ENCODE measurements at regions not wholly inside any gene's neighbourhood (a gene's known extent, or its start where the extent isn't known, plus 50 kb on each side); places are given as distances from the start of the nearest gene placed in this dataset.

- ATAC-seq (no peak), DNase-seq (no peak)
- H3K4me3 ChIP-seq = no peak overlapping the region
- H3K4me1 ChIP-seq = no peaks in the 10 kb centered on the region
- H3K27ac ChIP-seq = no peak overlapping the region
- H3K27me3 ChIP-seq = no peaks in the 10 kb centered on the region
- TF ChIP-seq POLR2A (IDR thresholded peaks at IDR 0.05) (no peak), CTCF (IDR thresholded peaks at IDR 0.05) (no peak)
- H3K9me3 ChIP-seq = no peaks in the 10 kb centered on the region
- 39% methylated on average over 3 of the region's 3 CpGs for WGBS (ENCODE audit: insufficient coverage, low coverage, low lambda C conversion rate, missing lambda C conversion rate)
- no peaks in the 10 kb centered on the region for H3K36me3 ChIP-seq
- intact Hi-C loops (cut with DNase I) = no loop called here
Observed at GRCh38 chr10:128258421-128258976, 132.3 kb upstream of the MKI67 start.

- WGBS (ENCODE audit: insufficient coverage, low coverage, low lambda C conversion rate, missing lambda C conversion rate) = 20% methylated on average over 12 of the region's 13 CpGs
- Histone ChIP-seq H3K27ac (no peak overlapping the region), H3K9me3 (no peaks in the 10 kb centered on the region), H3K4me1 (no peaks in the 10 kb centered on the region), H3K27me3 (peaks cover 0 to 4% of the 10 kb centered on the region in 2 donors), H3K4me3 (no peak overlapping the region), H3K36me3 (no peaks in the 10 kb centered on the region)
- ATAC-seq (peak; percentile 76 to 84 (median 78)), DNase-seq (peak in 2 of 3 donors; percentile 64 to 68)
- no peak for TF ChIP-seq POLR2A (IDR thresholded peaks at IDR 0.05)
- TF ChIP-seq CTCF (IDR thresholded peaks at IDR 0.05) = peak; percentile 39 to 77 (median 70)
- intact Hi-C loops (cut with DNase I) = loop anchor here in 1 of 2 donors (10.0 kb wide), 1 partner anchor 261 kb away; no protein-coding TSS in a partner anchor
Observed at GRCh38 chr10:128263891-128264688, 137.9 kb upstream of the MKI67 start.

- no peaks in the 10 kb centered on the region for H3K4me1 ChIP-seq
- no peak overlapping the region for H3K27ac ChIP-seq
- H3K36me3 ChIP-seq = no peaks in the 10 kb centered on the region
- intact Hi-C loops (cut with DNase I) = loop anchor here in 1 of 2 donors (10.0 kb wide), 1 partner anchor 259 kb away; no protein-coding TSS in a partner anchor
- H3K27me3 ChIP-seq = peaks cover 0 to 4% of the 10 kb centered on the region in 2 donors
- no peak for DNase-seq
- 14% methylated on average over 28 of the region's 32 CpGs for WGBS (ENCODE audit: insufficient coverage, low coverage, low lambda C conversion rate, missing lambda C conversion rate)
- H3K9me3 ChIP-seq = no peaks in the 10 kb centered on the region
- no peak for ATAC-seq
- TF ChIP-seq CTCF (IDR thresholded peaks at IDR 0.05) (no peak), POLR2A (IDR thresholded peaks at IDR 0.05) (no peak)
- H3K4me3 ChIP-seq = no peak overlapping the region
Observed at GRCh38 chr10:128265596-128265995, 139.4 kb upstream of the MKI67 start.

- 24% methylated on average over 5 of the region's 5 CpGs for WGBS (ENCODE audit: insufficient coverage, low coverage, low lambda C conversion rate, missing lambda C conversion rate)
- DNase-seq = no peak
- intact Hi-C loops (cut with DNase I) = loop anchor here in 1 of 2 donors (10.0 kb wide), 1 partner anchor 257 kb away; no protein-coding TSS in a partner anchor
- H3K4me3 ChIP-seq = no peak overlapping the region
- H3K36me3 ChIP-seq = no peaks in the 10 kb centered on the region
- no peaks in the 10 kb centered on the region for H3K4me1 ChIP-seq
- TF ChIP-seq POLR2A (IDR thresholded peaks at IDR 0.05) = no peak
- TF ChIP-seq CTCF (IDR thresholded peaks at IDR 0.05) = no peak
- H3K9me3 ChIP-seq = no peaks in the 10 kb centered on the region
- H3K27ac ChIP-seq = no peak overlapping the region
- ATAC-seq = no peak
- H3K27me3 ChIP-seq = peaks cover 0 to 4% of the 10 kb centered on the region in 2 donors
Observed at GRCh38 chr10:128267581-128267980, 141.4 kb upstream of the MKI67 start.
